ENCODE measurements at regions not wholly inside any gene's neighbourhood (a gene's known extent, or its start where the extent isn't known, plus 50 kb on each side); places are given as distances from the start of the nearest gene placed in this dataset.

DNA sequence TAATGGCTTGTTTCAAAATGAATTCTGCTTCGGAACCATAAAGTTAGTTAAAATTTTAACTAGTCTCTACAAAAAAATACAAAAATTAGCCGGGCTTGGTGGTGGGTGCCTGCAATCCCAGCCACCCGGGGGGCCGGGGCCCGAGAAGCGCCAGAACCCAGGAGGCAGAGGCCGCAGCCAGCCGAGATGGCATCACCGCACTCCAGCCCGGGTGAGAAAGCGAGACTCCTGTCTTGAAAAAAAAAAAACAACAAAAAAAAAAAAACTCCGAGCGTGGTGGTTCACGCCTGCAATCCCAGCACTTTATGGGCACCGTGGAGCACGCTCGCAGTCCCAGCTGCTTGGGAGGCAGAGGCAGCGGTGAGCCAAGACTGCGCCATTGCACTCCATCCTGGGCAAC, 781.4 kb downstream of the BRINP3 start:
- TF ChIP-seq, protein P1, sequence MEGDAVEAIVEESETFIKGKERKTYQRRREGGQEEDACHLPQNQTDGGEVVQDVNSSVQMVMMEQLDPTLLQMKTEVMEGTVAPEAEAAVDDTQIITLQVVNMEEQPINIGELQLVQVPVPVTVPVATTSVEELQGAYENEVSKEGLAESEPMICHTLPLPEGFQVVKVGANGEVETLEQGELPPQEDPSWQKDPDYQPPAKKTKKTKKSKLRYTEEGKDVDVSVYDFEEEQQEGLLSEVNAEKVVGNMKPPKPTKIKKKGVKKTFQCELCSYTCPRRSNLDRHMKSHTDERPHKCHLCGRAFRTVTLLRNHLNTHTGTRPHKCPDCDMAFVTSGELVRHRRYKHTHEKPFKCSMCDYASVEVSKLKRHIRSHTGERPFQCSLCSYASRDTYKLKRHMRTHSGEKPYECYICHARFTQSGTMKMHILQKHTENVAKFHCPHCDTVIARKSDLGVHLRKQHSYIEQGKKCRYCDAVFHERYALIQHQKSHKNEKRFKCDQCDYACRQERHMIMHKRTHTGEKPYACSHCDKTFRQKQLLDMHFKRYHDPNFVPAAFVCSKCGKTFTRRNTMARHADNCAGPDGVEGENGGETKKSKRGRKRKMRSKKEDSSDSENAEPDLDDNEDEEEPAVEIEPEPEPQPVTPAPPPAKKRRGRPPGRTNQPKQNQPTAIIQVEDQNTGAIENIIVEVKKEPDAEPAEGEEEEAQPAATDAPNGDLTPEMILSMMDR (IDR thresholded peaks at IDR 0.05): no peak
- TF ChIP-seq ZFX (IDR thresholded peaks at IDR 0.05; ENCODE audit: borderline replicate concordance): no peak

Data from 22Rv1 (cell line).